GM12873 (cell line): ENCODE measurements at regions not wholly inside any gene's neighbourhood (a gene's known extent, or its start where the extent isn't known, plus 50 kb on each side); places are given as distances from the start of the nearest gene placed in this dataset.

Experiments used
- TF ChIP-seq, protein P1 (sequence below): IDR thresholded peaks from 2 replicates; pipeline ENCODE4 v1.5.1; 2012; ENCODE audit warnings: low read depth, mild to moderate bottlenecking, moderate library complexity, low read length, control low read depth; ENCODE audit not compliant: insufficient read depth; ENCODE audit errors: missing control alignments

DNA sequence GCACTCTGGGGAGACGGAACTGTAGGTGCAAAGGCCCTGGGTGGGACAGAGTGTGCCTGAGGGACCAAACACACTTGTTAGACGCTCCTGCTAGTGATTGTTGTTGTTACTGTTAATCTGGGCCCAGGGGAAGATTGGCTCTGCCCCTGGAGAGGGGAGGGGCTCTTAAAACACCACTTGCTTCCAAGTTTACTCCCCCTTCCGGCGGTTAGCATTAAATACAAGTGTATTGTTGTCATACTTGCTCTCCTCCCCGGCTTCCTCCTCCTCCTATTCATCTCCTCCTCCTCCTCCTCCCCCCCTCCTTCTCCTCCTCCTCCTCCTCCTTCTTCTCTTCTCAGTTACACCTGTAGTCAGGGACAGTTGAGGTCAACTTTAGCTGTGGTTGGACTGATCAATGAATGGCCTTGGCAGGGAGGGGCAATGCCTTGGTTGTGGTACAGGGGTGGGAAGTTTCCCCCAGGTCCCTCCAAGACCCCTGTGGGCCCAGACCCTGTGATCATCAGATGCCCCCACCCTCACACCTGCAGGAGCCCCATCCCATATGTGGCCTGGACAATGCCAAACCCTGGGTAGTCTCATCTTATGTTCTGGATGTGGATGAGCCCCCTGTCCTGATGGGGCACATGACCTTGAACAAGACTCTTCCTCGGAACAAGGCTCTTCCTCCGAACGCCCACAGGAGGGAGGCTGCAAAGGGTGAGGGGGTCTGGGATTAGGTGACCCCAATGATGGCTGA is 217.3 kb downstream of the PTPRU start:
- TF ChIP-seq, protein P1, sequence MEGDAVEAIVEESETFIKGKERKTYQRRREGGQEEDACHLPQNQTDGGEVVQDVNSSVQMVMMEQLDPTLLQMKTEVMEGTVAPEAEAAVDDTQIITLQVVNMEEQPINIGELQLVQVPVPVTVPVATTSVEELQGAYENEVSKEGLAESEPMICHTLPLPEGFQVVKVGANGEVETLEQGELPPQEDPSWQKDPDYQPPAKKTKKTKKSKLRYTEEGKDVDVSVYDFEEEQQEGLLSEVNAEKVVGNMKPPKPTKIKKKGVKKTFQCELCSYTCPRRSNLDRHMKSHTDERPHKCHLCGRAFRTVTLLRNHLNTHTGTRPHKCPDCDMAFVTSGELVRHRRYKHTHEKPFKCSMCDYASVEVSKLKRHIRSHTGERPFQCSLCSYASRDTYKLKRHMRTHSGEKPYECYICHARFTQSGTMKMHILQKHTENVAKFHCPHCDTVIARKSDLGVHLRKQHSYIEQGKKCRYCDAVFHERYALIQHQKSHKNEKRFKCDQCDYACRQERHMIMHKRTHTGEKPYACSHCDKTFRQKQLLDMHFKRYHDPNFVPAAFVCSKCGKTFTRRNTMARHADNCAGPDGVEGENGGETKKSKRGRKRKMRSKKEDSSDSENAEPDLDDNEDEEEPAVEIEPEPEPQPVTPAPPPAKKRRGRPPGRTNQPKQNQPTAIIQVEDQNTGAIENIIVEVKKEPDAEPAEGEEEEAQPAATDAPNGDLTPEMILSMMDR: peak; percentile 57

DNA sequence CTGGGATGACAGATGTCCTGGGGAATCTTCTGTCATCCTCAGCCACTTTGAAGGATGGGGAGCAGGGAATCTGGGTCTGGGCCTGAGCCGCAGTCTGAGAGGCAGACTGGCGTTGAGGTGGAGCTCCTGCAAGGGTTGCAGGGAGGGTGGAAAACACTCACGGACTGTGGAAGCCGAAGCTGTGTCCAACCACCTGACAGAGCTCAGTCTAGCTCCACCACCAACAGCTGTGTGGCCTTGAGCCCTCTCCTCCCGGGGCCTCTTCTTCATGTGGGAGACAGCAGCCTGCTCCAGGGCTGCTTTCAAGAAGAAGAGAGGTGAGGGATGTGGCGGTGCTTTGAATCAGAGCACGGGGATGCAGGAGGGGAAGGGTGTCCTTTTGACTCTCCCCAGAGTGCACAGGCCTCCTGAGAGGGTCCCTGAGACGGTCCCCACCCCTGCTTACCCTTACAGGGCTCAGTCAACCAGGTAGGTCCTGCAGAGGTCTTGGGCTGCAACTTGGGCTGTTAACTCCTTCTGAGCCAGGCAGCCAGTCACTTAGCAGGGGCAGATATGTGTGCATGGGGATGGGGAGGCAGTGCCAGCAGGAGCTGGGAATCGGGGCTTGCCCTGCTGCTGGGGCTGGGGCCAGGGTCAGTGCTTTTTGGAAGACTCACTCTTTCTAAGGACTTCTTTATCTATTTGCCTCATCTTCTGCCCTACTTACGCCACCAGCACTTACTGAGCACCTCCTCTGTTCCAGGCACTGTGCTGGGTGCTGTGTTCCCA is 216.3 kb downstream of the PTPRU start:
- TF ChIP-seq, protein P1: no peak

DNA sequence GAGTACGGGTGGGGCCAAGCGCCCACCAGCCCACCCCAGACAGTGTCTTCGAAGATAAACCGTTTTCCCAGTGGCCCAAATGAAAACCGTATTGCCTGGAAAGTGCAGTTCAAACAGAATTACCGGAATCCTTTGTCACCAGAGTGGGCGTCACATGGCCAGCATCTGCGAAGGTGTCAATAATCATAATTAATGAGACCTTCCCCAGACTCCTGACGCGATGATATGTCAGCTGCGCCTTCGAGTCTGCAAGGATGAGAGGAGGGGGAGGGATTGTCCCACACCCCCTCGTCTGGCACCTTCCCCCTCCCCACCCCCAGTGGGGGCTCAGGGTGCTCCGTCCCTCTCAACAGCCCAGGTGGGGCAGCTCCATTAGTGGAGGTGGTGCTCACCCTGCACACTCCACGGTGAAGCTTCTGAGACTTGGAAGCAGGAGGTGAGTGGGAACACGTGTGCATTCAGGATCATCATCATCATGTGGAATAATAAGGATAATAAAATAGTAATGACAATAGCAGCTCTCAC is 215.1 kb downstream of the PTPRU start:
- TF ChIP-seq, protein P1: no peak

DNA sequence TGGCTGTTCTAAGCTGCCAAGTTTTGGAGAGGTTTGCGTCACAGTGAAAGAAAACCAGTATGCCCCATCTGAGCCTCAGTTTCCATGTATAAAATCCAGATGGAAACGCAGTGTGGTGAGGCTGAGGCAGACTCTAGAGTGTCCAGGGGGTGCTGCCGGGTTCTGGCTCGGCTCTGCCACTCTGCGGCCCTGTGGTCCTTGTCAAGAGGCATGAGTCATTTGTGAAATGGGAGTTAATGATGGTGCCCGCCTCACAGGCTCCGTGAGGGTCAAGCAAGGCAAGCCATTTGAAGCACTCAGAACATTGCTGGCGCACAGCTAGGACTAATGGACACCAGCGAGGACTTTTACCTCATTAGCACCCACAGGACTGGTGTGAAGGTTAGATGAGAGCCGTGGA is 214.3 kb downstream of the PTPRU start:
- TF ChIP-seq, protein P1: no peak

DNA sequence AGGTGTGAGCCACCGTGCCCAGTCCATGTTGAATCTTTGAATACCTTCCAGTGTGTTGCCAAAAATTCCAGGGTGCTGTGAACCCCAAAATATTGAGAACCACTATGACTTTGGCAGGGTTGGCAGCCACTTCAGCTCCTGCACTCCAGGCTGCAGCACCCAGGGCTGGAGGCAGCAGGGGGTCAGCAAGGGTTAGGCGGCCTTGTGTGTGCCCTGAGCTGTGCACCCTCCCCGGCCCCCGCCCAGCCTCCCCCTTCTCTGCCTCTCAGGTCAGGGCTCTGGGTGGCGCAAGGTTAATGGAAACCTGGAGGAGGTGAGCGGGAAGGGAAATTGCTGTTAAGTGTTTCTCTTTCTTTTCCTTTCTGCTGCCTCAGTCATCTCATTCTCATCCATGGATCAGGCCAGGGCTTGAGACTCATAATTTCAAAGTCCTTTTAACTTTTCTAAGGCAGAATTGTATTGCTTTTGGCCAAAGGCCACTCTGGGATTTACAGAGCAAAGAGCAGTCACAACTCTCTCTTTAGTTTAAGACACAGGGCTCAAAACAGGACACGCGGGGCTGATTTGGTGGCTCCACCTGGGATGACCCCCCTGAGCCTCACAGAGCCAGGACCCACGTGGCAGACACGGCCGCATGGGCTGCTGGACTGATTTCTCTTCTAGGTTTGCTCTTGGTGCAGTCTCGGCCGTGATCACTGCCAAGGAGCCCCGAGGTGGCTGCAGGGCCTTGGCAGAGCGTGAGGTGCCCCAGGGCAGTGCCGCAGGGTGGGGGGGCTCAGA is 212.3 kb downstream of the PTPRU start:
- TF ChIP-seq, protein P1: no peak

DNA sequence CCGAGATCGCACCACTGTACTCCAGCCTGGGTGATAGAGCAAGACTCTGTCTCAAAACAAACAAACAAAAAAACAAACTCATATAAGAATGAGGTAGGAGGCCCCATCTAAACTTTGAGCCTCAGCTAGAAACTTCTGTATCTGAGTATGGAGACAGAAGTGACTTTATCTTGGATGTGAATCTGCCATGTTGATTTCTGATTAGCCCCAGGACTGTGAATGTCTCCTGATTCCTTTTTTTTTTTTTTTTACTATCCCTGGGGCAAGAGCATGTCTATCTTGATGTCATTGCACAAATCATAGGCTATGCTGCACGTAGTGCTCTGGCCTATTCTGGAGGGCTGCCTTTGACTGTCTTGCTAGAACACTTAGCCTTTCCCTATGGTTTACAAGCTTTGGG is 211.0 kb downstream of the PTPRU start:
- TF ChIP-seq, protein P1: no peak
